Left colon (tissue), 2 donors: ENCODE measurements at regions not wholly inside any gene's neighbourhood (a gene's known extent, or its start where the extent isn't known, plus 50 kb on each side); places are given as distances from the start of the nearest gene placed in this dataset.

ENCODE experiments used
- ATAC-seq: fragments of 200-7000 bp; cut with Tn5 transposase; one replicate; pipeline ENCODE4 v1.9.1; 2020; ENCODE audit warnings: mild to moderate bottlenecking, moderate library complexity
- DNase-seq, 2 donors: peaks; one replicate each; pipeline ENCODE4 v3.0.0-alpha.2; 2020
- intact Hi-C, 2 donors: fragments of 100-400 bp; cut with DNase I in 1 of 2; cut with micrococcal nuclease in 1 of 2; formaldehyde crosslinking; loops; one replicate each; pipeline versions ENCODE4 v1.11.2 to v1.14.0; 2022; cut with DNase I, micrococcal nuclease
- donor health status: DM: no; HTN: no; CAD: no.
- donor health status: DM: yes; HTN: yes; CAD: no.

DNA sequence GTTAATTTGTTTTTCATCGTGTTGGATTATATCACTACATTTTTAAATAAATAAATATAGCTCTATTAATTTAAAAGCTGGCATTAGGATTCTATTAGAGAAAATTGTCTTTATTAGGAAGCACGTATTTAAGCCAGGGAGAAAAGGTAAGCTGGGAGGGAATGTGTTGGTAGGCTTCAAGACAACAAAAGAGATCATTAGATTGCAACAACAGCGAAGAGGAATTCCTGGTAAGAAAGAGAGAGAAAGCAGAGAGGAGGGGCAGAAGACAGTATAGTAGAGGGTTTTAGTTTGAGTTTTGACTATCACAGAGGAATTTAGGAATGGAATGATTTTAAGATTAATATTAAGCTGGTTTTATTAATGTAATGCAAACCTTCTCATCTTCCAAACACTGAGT is 613.6 kb upstream of the USP15 start:
- intact Hi-C loops: no loop called here
- ATAC-seq (no peak), DNase-seq (no peak)

DNA sequence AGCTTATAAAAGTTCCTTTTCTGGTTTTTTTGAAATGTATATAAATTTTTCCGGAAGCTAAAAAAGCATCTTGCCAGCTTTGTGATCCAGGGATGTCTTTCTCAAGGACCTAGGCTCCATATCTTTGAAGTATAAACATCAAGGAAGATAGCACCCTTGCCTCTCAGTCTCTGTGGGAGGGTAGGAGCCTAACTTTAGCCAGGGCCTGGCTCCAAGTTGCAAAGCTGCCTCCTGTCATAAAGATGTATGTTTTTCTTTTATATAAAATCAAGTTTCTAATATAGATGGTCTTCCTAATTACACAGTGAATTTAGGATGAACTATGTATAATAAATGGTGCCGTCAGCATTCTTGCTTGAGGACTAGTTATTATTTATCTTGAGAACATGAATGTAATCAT is 612.6 kb upstream of the USP15 start:
- ATAC-seq (no peak), DNase-seq (no peak)
- intact Hi-C loops: no loop called here

DNA sequence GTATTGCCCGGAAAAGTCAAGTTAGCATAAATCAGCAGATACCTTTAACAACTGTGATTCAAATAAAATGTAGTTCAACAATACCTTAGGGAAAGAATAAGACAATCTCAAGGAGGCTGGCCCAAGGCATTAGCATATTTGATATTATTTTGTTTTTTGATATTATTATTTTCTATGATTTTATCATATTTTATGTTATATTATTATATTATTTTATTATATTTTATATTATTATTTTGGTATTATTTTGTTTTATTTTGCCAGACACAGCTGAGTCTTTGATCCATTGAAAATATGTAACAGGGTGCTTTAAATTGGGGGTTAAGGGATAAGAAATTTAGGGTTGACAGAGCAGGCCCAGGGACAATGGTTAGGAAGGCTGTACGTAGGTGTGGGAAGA is 607.9 kb upstream of the USP15 start:
- no peak for DNase-seq
- ATAC-seq: no peak
- intact Hi-C loops: no loop called here

DNA sequence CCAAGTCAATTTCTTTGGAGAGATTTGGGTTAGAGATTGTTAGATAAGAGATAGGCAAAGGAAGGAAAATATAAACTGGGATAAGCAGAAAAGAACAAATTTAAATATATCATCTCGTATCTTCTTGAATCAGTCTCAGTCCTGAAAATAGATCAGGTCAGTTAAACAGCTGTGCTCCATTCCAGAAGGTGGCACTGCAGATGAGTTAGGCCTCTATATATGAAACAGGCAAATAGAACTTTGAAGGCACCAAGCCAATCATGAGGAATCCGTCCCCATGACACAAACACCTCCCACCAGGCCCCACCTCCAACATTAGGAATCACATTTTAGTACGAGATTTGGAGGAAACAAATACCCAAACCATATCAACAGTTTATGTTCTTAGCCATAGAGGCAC is 605.5 kb upstream of the USP15 start:
- ATAC-seq: no peak
- intact Hi-C loops: no loop called here
- DNase-seq: no peak

DNA sequence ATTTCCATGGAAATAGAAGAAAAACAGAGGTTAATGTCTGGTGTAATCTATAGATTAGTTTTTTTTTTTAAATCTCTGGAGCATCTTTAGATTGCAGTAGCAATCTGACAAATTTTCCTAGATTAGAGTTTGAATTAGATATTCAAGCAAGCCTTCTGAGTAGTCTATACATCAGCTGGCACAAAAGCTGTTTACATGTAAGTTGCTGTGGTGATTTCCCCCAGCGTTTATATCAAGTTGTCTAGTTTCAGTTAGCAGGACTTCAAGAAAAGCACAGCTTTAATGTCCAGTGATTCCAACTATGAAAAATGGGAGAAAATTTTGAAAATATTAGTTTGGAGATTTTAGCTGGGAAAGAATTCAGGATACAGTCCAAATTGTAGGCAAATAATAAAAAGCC is 605.0 kb upstream of the USP15 start:
- DNase-seq (no peak), ATAC-seq (no peak)
- intact Hi-C loops: no loop called here

DNA sequence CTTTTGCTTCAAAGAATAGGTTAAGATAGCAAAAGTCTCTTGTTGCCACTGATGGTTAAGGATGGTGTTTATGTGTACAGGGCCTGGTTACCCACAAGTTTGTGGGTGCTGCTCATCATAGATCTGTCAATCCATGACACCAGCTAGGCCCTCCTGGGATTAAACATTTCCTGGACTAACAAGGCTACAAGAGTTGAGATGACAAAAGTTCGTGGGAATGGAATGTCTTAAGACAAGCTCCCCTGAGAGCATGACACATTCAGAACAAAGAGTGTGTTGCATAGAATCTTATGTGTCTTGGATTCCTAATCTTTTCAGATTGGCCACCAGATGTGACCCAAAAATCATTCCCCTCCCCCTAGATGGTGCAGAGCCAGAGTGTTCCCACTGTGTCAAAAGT is 592.5 kb upstream of the USP15 start:
- ATAC-seq (no peak), DNase-seq (no peak)
- intact Hi-C loops: no loop called here

DNA sequence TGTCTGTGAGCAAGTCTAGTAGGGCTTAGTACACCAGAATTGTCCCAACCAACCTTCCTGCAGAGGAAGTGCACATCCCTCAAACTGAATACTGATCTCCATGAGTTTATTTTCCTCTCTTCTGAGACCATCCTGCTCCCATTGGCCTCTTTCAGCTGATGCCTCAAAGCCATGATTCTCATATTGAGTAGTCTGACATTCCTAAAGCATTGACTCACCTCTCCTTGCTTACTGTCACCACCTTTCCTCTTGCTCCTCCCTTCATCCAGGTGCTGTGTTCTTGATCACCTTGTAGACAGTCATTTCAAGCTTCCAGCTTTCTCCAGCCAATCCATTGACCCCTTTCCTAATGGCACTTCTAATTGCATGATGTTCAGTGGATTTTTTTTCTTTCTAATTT is 583.7 kb upstream of the USP15 start:
- DNase-seq: no peak
- ATAC-seq: no peak
- intact Hi-C loops: no loop called here

DNA sequence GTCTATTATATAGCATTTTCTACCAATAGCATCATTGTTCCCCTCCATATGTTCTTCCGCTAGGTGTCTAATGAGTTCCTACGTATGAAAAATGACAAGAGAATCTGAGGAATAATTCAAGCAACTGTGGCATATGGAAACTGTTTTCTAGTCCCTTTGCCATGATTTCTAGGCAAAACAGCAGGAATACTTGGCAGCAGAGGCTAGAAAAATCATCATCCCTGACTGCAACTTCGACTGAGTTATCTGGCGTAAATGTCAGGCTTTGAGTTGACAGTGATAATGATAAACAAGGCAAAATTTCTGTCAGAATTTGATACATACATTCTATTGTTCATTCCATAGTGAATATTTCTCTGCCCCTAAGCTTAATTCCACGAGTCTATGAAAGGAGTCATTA is 572.8 kb upstream of the USP15 start:
- intact Hi-C loops: no loop called here
- ATAC-seq: no peak
- DNase-seq: no peak

DNA sequence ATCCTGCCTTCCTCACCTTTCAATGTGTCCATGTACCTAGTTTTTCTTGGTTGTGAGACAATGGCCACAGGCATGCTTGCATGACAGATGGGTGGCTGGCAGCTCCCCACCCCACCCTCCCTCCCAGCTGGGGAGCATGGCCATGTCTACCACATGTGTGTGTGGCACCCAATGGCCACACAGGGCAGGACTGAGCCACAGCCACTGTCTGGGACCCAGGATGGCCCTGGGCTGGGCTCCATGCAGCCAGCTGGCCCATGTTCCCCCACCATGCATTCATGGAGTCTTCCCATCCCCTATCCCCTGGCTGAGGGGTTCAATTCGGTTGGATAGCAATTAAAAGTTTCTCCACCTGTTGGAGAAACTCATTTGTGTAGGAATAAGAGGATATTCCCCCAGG is 566.0 kb upstream of the USP15 start:
- ATAC-seq: no peak
- intact Hi-C loops: no loop called here
- DNase-seq: no peak

DNA sequence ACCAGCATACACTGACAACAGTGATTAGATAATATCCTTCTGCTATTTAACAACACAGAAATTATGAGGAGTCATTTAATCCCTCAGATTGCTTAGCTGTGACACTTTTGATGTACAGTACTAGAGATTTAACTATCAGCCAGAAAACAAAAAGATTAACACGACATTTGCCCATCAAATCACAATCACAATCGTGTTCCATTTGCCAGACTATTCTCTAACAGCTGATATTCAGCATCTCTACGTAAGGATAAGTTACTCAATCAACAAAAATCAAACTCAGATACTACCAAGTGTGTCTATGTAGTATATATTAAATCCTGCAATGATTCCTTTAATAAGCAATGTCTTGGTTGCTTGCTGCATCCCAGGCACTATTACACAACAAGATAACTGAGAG is 558.7 kb upstream of the USP15 start:
- DNase-seq (no peak), ATAC-seq (no peak)
- intact Hi-C loops: no loop called here

DNA sequence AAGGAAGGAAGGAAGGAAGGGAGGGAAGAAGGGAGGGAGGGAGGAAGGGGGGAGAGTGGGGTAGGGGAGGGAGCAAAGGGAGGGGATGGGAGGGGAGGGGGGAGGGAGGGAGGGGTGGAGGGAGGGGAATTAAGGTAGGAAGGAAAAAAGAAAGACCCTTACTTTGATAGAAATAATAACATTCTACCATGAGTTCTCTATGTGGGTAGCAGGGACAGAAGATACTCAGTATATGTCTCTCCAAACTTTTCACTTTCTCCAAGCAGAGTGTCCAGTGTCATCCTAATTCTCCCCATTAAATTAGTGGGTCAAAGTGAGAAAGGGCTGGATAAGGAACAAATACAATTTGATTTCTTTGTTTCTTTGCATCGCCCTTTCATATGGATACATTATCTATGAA is 553.4 kb upstream of the USP15 start:
- no peak for ATAC-seq
- intact Hi-C loops: no loop called here
- no peak for DNase-seq

DNA sequence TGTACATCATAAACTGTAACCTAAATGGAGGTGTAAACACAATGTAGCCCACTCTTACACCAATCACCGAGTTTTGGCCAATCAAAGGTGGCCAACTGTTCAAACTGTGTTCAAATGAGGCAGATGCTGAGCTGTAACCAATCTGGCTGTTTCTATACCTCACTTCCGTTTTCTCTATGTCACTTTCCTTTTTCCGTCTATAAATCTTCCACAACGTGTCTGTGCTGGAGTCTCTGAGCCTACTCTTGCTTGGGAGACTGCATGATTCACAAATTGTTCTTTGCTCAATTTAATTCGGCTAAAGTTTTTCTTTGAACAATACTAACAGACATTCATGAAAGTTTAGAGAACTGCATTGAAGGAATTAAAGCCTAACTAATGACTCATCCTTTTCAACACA is 547.1 kb upstream of the USP15 start:
- ATAC-seq: no peak
- no peak for DNase-seq
- intact Hi-C loops: no loop called here

DNA sequence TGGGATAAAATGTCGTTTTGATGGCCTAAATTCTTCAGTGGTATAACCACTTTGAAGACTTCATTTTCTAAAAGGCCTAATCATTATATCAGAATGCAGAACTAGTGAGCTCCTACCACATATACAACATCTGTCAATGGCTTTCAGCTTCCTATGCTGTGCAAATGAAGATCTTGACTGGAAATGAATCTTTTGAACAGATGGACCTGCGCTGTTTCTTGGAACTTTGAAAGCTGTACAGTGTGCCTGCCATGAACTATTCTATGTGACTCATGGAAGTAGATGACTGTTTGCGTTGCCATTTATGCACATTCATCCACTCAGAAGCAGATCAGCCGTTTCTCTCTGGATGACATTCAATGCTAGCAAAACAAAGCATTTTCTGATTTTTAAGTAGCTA is 542.2 kb upstream of the USP15 start:
- ATAC-seq: no peak
- DNase-seq: no peak
- intact Hi-C loops: no loop called here

DNA sequence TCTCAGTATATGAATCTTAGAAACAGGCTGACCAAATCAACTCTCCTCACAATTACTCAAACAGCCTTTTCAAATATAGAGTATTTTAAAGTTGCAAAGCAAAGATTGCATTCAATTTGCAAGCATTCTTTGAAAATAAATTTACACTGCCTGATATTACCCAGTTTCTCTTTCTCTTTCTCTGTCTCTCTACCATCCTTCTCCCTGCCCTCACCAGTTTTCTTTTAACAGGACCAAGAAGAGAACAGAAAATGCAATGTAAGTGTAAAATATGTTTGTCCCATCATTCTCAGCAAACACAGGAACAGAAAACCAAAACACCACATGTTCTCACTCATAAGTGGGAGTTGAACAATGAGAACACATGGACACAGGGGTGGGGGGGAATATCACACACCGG is 520.3 kb upstream of the USP15 start:
- ATAC-seq (no peak), DNase-seq (no peak)
- intact Hi-C loops: no loop called here

DNA sequence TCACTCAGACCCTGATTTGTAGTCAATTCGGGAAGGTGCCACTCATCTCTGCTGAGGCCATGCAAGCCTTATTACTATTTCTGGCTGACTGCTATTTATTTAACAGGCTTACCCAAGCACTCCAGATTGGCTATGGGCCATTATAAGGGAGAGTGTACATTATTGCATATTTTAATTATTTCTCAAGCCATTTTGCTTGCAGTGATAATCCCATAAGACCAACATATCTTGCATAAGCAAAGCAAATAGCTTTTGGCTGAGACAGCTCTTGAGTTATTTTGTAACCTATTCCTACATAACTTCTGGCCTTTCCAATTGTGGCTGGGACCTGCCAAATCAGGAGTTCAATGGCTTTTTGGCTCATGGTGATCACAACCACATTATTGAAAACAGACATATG is 509.6 kb upstream of the USP15 start:
- ATAC-seq (no peak), DNase-seq (no peak)

DNA sequence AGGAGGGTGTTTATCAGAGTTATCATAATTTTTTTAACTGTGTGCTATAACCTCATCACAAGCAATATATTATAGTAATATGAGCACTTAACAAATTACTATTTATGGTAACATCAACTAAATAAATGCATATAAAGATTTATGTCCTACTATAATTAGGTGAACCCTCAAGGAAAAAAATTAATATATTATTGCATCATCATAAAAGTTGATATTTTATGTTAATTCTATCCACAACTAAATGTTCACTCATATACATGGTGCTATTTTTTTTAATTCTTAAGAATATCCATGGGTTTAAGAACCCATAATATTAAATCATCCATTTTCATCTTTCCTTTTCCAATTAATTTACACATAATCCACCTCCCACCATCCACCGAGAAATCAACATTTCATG is 506.0 kb upstream of the USP15 start:
- no peak for DNase-seq
- ATAC-seq: no peak
- intact Hi-C loops: no loop called here

More for the DNA sequence above, 509.6 kb upstream of the USP15 start:
- intact Hi-C loops: no loop called here

DNA sequence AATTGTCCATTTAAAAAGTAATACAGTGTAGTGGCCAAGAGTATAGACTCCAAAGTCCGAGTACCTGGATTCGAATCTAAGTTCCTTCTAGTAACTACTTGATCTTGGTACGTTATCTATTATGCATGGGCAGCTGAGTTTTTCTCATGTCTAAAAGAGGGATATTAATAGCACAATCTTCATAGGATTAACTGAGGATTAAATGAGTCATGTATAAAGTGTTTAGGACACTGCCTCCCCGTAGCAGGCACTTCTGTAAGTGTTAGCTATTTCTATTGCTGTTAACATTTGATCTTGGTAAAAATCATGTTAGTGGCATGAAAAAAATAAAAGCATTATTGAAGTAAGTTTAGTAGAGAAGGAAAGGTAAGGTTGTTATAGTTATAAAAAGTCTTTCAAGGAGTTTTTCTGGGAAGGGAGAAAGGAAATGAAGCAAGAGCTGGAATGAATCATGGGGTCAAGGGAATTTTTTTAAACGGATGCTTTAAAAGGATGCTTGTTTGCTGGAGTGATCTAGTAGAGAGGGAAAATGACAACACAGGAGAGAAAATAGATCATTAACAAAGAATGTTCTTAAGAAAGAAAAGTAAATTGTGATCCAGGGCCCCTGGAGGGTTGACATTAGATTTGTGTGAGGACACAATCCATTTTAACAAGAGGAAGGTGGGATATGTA is 502.2 kb upstream of the USP15 start:
- intact Hi-C loops: no loop called here
- DNase-seq (no peak), ATAC-seq (no peak)

DNA sequence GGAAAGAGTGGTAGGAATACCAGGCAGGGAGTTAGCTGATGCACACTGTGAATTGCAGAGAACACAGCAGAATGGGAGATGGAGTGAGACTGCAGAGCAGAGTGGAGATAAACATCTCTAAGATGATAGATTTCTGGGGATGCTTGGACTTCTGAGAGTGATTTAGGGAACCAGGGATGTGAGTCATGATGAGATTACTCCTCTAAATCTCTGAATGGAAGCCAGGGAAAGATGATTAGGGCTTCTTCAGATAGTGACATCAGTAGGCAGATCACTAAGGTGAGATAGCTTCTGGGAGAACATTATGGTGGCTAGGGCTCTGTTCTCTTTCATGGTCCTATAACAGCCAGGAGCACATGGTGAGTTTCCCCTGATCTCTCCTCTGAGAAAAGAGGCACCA is 501.5 kb upstream of the USP15 start:
- DNase-seq (no peak), ATAC-seq (no peak)
- intact Hi-C loops: no loop called here

DNA sequence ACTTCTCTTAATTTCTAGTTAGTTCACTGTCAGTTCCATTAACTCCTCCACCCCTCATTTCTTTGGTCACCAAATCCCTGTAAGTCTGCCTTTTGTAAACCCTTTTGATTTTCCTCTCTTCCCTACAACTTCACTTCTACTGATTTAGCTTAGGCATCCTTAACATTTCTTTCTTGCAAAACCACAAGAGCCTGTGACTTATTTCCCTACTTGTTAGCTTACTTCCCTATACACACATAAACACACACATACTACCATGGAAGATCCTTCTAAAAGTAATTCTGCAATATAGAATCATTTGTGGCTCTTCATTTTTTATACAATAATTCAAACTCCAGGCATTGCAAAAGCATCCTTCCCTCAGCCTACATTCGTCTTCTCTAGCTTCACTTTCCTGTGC is 494.3 kb upstream of the USP15 start:
- DNase-seq (no peak), ATAC-seq (no peak)
- intact Hi-C loops: no loop called here

DNA sequence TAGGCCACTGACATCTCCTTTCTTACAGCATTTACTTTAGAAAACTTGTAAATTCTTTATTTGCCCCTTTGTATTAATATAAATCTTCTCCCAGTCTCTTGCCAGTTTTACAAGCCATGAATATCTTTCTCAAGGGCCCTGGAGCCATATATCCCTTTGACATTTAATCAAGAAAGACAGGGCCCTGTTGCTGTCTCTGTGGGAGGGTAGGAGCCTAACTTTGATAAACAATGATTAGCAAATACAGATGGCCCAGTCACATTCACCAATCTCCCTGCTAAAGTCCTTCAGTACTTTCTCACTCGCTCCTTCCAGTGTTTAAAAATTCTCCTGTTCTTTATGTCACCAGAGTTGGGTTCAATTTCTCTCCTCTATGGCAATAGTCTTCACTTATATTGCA is 479.8 kb upstream of the USP15 start:
- ATAC-seq (no peak), DNase-seq (no peak)
- intact Hi-C loops: no loop called here

DNA sequence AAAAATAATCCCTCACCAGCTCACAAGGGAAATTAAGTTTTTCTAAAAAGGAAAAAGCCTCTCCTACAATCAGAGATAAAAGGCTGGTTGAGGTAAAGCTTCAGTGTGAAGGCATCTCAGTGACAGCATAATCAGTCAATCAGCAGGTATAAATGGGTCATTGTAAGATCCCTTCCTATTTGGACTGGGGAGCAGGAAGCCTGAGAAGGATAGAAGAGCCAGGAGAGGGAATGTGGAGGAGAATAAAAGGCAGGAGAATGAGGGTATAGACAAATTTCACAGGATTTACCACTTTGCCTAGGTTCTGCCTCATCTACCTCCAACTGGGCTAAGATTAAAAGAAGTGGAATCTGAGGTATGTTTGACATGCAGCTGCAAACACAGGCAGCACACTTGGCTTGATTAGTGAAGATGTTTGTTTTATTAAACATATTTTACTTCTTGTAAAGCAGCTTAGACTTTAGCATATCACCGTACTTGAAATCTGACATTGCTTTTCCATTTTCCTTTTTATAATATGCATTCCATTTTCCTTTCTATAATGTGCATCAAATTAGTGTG is 479.1 kb upstream of the USP15 start:
- ATAC-seq (no peak), DNase-seq (no peak)
- intact Hi-C loops: no loop called here

DNA sequence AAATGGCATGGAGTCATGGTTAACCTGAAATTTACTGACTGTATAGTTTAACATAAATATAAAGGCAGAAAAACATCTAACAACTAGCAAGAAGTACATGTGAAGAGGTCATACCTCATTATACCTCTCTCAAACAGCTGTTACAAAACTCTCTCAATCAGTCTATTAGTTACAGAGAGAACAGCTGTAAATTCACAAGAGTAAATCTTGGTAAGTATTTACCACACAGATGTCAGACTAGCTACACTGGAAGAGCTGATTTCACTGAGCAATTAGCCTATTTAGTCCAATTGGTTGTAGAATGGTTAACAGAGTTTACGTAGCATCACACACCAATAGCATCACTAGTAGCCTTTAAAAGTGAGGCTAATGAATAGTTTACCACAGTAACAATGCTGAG is 463.4 kb upstream of the USP15 start:
- ATAC-seq: no peak
- intact Hi-C loops: no loop called here
- no peak for DNase-seq
